ENCODE measurements at regions not wholly inside any gene's neighbourhood (a gene's known extent, or its start where the extent isn't known, plus 50 kb on each side); places are given as distances from the start of the nearest gene placed in this dataset.

DNA sequence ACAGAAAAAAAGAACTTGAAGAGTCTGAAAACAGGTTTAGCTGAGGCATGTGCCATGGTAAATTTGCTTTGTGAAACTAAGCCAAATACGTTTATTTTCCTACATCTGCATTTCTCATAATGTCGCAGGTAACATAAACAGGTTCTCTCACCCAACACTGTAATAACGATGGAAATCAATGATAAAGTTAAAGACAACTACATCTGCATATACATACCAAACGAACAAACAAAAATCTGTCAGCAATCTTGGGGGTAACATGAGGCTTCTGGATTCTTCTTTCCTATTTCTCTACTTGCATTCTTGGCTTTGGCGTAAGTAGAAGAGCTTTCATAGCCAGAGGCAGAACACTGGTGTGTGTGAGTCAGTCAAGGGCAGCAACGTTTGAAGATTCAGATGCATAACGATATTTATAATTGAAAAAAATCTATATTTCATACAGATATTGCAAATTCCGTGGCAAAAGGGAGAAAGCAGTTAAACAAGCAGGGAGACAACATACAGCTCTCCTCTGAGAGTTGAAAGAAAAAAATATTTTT lies 195.1 kb downstream of the EDN1 start (continued):
- TF ChIP-seq, protein P1, sequence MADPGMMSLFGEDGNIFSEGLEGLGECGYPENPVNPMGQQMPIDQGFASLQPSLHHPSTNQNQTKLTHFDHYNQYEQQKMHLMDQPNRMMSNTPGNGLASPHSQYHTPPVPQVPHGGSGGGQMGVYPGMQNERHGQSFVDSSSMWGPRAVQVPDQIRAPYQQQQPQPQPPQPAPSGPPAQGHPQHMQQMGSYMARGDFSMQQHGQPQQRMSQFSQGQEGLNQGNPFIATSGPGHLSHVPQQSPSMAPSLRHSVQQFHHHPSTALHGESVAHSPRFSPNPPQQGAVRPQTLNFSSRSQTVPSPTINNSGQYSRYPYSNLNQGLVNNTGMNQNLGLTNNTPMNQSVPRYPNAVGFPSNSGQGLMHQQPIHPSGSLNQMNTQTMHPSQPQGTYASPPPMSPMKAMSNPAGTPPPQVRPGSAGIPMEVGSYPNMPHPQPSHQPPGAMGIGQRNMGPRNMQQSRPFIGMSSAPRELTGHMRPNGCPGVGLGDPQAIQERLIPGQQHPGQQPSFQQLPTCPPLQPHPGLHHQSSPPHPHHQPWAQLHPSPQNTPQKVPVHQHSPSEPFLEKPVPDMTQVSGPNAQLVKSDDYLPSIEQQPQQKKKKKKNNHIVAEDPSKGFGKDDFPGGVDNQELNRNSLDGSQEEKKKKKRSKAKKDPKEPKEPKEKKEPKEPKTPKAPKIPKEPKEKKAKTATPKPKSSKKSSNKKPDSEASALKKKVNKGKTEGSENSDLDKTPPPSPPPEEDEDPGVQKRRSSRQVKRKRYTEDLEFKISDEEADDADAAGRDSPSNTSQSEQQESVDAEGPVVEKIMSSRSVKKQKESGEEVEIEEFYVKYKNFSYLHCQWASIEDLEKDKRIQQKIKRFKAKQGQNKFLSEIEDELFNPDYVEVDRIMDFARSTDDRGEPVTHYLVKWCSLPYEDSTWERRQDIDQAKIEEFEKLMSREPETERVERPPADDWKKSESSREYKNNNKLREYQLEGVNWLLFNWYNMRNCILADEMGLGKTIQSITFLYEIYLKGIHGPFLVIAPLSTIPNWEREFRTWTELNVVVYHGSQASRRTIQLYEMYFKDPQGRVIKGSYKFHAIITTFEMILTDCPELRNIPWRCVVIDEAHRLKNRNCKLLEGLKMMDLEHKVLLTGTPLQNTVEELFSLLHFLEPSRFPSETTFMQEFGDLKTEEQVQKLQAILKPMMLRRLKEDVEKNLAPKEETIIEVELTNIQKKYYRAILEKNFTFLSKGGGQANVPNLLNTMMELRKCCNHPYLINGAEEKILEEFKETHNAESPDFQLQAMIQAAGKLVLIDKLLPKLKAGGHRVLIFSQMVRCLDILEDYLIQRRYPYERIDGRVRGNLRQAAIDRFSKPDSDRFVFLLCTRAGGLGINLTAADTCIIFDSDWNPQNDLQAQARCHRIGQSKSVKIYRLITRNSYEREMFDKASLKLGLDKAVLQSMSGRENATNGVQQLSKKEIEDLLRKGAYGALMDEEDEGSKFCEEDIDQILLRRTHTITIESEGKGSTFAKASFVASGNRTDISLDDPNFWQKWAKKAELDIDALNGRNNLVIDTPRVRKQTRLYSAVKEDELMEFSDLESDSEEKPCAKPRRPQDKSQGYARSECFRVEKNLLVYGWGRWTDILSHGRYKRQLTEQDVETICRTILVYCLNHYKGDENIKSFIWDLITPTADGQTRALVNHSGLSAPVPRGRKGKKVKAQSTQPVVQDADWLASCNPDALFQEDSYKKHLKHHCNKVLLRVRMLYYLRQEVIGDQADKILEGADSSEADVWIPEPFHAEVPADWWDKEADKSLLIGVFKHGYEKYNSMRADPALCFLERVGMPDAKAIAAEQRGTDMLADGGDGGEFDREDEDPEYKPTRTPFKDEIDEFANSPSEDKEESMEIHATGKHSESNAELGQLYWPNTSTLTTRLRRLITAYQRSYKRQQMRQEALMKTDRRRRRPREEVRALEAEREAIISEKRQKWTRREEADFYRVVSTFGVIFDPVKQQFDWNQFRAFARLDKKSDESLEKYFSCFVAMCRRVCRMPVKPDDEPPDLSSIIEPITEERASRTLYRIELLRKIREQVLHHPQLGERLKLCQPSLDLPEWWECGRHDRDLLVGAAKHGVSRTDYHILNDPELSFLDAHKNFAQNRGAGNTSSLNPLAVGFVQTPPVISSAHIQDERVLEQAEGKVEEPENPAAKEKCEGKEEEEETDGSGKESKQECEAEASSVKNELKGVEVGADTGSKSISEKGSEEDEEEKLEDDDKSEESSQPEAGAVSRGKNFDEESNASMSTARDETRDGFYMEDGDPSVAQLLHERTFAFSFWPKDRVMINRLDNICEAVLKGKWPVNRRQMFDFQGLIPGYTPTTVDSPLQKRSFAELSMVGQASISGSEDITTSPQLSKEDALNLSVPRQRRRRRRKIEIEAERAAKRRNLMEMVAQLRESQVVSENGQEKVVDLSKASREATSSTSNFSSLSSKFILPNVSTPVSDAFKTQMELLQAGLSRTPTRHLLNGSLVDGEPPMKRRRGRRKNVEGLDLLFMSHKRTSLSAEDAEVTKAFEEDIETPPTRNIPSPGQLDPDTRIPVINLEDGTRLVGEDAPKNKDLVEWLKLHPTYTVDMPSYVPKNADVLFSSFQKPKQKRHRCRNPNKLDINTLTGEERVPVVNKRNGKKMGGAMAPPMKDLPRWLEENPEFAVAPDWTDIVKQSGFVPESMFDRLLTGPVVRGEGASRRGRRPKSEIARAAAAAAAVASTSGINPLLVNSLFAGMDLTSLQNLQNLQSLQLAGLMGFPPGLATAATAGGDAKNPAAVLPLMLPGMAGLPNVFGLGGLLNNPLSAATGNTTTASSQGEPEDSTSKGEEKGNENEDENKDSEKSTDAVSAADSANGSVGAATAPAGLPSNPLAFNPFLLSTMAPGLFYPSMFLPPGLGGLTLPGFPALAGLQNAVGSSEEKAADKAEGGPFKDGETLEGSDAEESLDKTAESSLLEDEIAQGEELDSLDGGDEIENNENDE (IDR thresholded peaks at IDR 0.05; ENCODE audit: insufficient replicate concordance, low read length), result no peak

Data from H1 (cell line).